GM23338 (cell line): ENCODE measurements at regions not wholly inside any gene's neighbourhood (a gene's known extent, or its start where the extent isn't known, plus 50 kb on each side); places are given as distances from the start of the nearest gene placed in this dataset.

Experiments used
- ATAC-seq: fragments of 200-7000 bp; cut with Tn5 transposase; 3 replicates; pipeline ENCODE4 v1.9.1; 2020
- DNase-seq: peaks from one replicate; pipeline ENCODE4 v3.0.0-alpha.2; 2015; ENCODE audit warnings: low spot score
- H2AFZ ChIP-seq: fragments of 200-600 bp; sonication (generic); 2 replicates; pipeline ENCODE4 v1.8.0; 2016; ENCODE audit warnings: antibody characterized with exemption, mild to moderate bottlenecking, moderate library complexity
- H3F3A ChIP-seq: fragments of 200-600 bp; sonication (generic); replicated peaks from 2 replicates; pipeline ENCODE4 v1.8.0; 2017; ENCODE audit warnings: antibody characterized with exemption, mixed run types, low read depth
- H3K27ac ChIP-seq: fragments of 200-600 bp; sonication (generic); 2 replicates; pipeline ENCODE4 v1.6.1; 2016; ENCODE audit warnings: low read depth
- H3K27me3 ChIP-seq: fragments of 200-600 bp; sonication (generic); 2 replicates; pipeline ENCODE4 v1.8.0; 2016; ENCODE audit warnings: mild to moderate bottlenecking, mixed run types, moderate library complexity; ENCODE audit not compliant: insufficient read depth
- H3K36me3 ChIP-seq: fragments of 200-600 bp; sonication (generic); 2 replicates; pipeline ENCODE4 v1.8.0; 2016; ENCODE audit warnings: mild to moderate bottlenecking; ENCODE audit not compliant: insufficient read depth
- H3K4me1 ChIP-seq: fragments of 200-600 bp; sonication (generic); 2 replicates; pipeline ENCODE4 v1.8.0; 2016; ENCODE audit warnings: mild to moderate bottlenecking, moderate library complexity; ENCODE audit not compliant: insufficient read depth
- H3K4me2 ChIP-seq: fragments of 200-600 bp; sonication (generic); 2 replicates; pipeline ENCODE4 v1.7.1; 2017; ENCODE audit warnings: mixed run types
- H3K4me3 ChIP-seq: fragments of 200-600 bp; sonication (generic); 2 replicates; pipeline ENCODE4 v1.6.1; 2016; ENCODE audit warnings: mixed run types
- H3K79me2 ChIP-seq: fragments of 200-600 bp; sonication (generic); replicated peaks from 2 replicates; pipeline ENCODE4 v1.8.0; 2017; ENCODE audit warnings: mild to moderate bottlenecking; ENCODE audit not compliant: insufficient read depth
- H3K9me2 ChIP-seq: fragments of 200-600 bp; sonication (generic); 2 replicates; pipeline ENCODE4 v1.8.0; 2017; ENCODE audit not compliant: insufficient read depth
- H4K20me1 ChIP-seq: fragments of 200-600 bp; sonication (generic); replicated peaks from 2 replicates; pipeline ENCODE4 v1.8.0; 2017; ENCODE audit warnings: mild to moderate bottlenecking; ENCODE audit not compliant: insufficient read depth
- H3K27ac Mint-ChIP-seq: 2 replicates; pipeline ENCODE4 v1.8.0; 2020; ENCODE audit warnings: inconsistent platforms, mild to moderate bottlenecking, moderate library complexity, mixed read lengths
- H3K27me3 Mint-ChIP-seq: 3 replicates; pipeline ENCODE4 v1.8.0; 2022; ENCODE audit warnings: low read depth, mild to moderate bottlenecking, moderate library complexity, mixed read lengths, inconsistent platforms; ENCODE audit not compliant: insufficient read depth, poor library complexity
- H3K36me3 Mint-ChIP-seq: 3 replicates; pipeline ENCODE4 v1.8.0; 2021; ENCODE audit warnings: low read depth, mild to moderate bottlenecking, inconsistent platforms, moderate library complexity, mixed read lengths
- H3K4me1 Mint-ChIP-seq: 3 replicates; pipeline ENCODE4 v1.8.0; 2020; ENCODE audit warnings: mild to moderate bottlenecking, inconsistent platforms, mixed read lengths
- H3K4me3 Mint-ChIP-seq: 3 replicates; pipeline ENCODE4 v1.8.0; 2021; ENCODE audit warnings: moderate library complexity, mild to moderate bottlenecking, inconsistent platforms, mixed read lengths
- H3K9me3 Mint-ChIP-seq: 3 replicates; pipeline ENCODE4 v1.8.0; 2020; ENCODE audit warnings: moderate library complexity, mild to moderate bottlenecking, inconsistent platforms, mixed read lengths
- CREB1 ChIP-seq: fragments of 250-450 bp; sonication (Bioruptor Pico); IDR thresholded peaks from 2 replicates; pipeline ENCODE4 v1.5.0; 2020; ENCODE audit warnings: low read depth, mild to moderate bottlenecking, moderate library complexity
- ETS1 ChIP-seq: IDR thresholded peaks from 2 replicates; pipeline ENCODE4 v1.6.1; 2016; ENCODE audit warnings: antibody characterized with exemption
- JUNB ChIP-seq: IDR thresholded peaks from one replicate; pipeline ENCODE4 v1.6.1; 2016; ENCODE audit warnings: antibody characterized with exemption; ENCODE audit not compliant: unreplicated experiment
- NANOG ChIP-seq: IDR thresholded peaks from 2 replicates; pipeline ENCODE4 v1.6.1; 2016; ENCODE audit warnings: antibody characterized with exemption, borderline replicate concordance
- STAT1 ChIP-seq: IDR thresholded peaks from one replicate; pipeline ENCODE4 v1.6.1; 2016; ENCODE audit warnings: antibody characterized with exemption; ENCODE audit not compliant: unreplicated experiment
- ZNF114 ChIP-seq: fragments of 250-450 bp; sonication (Bioruptor Pico); IDR thresholded peaks from 2 replicates; pipeline ENCODE4 v1.5.0; 2020; ENCODE audit warnings: mild to moderate bottlenecking, moderate library complexity
- ZNF331 ChIP-seq: fragments of 250-450 bp; sonication (Bioruptor Pico); IDR thresholded peaks from 2 replicates; pipeline ENCODE4 v1.5.0; 2020; ENCODE audit warnings: low read depth, mild to moderate bottlenecking, moderate library complexity
- TF ChIP-seq, protein P1 (sequence below), 2 experiments: fragments of 200-600 bp in 1 of 2; sonication (generic) in 1 of 2; conservative IDR thresholded peaks; 2 replicates each; pipeline versions ENCODE4 v1.5.1 to v1.6.1; 2016 to 2017; ENCODE audit warnings: antibody characterized with exemption in 2 of 2, low read depth in 2 of 2, mild to moderate bottlenecking in 2 of 2, moderate library complexity in 1 of 2

- peak; percentile 71 for DNase-seq
- Histone ChIP-seq H3K9me2 (no peaks in the 10 kb centered on the region), H3K27me3 (peaks cover 96% of the 10 kb centered on the region), H3K4me1 (no peaks in the 10 kb centered on the region), H4K20me1 (no peaks in the 10 kb centered on the region; the same call in 1 of the 2 replicates), H3K79me2 (no peaks in the 10 kb centered on the region), H3K27ac (no peak overlapping the region), H2AFZ (no peak overlapping the region), H3K36me3 (no peaks in the 10 kb centered on the region), H3F3A (no peaks in the 10 kb centered on the region), H3K4me3 (no peak overlapping the region), H3K4me2 (no peak overlapping the region)
- H3K27me3 Mint-ChIP-seq = peaks cover 86% of the 10 kb centered on the region
- H3K27ac Mint-ChIP-seq = no peak overlapping the region
- TF ChIP-seq ETS1 (no peak), JUNB (no peak), NANOG (peak; percentile 55; the same call in 1 of the 2 replicates)
- TF ChIP-seq, protein P1, sequence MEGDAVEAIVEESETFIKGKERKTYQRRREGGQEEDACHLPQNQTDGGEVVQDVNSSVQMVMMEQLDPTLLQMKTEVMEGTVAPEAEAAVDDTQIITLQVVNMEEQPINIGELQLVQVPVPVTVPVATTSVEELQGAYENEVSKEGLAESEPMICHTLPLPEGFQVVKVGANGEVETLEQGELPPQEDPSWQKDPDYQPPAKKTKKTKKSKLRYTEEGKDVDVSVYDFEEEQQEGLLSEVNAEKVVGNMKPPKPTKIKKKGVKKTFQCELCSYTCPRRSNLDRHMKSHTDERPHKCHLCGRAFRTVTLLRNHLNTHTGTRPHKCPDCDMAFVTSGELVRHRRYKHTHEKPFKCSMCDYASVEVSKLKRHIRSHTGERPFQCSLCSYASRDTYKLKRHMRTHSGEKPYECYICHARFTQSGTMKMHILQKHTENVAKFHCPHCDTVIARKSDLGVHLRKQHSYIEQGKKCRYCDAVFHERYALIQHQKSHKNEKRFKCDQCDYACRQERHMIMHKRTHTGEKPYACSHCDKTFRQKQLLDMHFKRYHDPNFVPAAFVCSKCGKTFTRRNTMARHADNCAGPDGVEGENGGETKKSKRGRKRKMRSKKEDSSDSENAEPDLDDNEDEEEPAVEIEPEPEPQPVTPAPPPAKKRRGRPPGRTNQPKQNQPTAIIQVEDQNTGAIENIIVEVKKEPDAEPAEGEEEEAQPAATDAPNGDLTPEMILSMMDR (conservative IDR thresholded peaks at IDR 0.05; ENCODE audit: low read depth in 2 of 2) = no peak
- peaks cover 15% of the 10 kb centered on the region; the same call in 2 of the 3 replicates for H3K9me3 Mint-ChIP-seq
- H3K4me3 Mint-ChIP-seq = no peak overlapping the region
- peaks cover 4% of the 10 kb centered on the region; the same call in 1 of the 3 replicates for H3K36me3 Mint-ChIP-seq
- ATAC-seq = peak; percentile 64
- H3K4me1 Mint-ChIP-seq = no peaks in the 10 kb centered on the region; the same call in 2 of the 3 replicates
Observed at GRCh38 chrX:120813982-120814381, 61.7 kb downstream of the CT47B1 start.

- no peak overlapping the region for H3K27ac ChIP-seq
- no peak overlapping the region for H3K27ac Mint-ChIP-seq
- H3K4me1 Mint-ChIP-seq = no peaks in the 10 kb centered on the region
- H3K4me1 ChIP-seq = no peaks in the 10 kb centered on the region
- no peak for ATAC-seq
- H3K27me3 Mint-ChIP-seq = peaks cover 41% of the 10 kb centered on the region
- H3K4me3 Mint-ChIP-seq = no peak overlapping the region
- DNase-seq = peak; percentile 0
- peaks cover 93% of the 10 kb centered on the region for H3K27me3 ChIP-seq
- H3K4me2 ChIP-seq = no peak overlapping the region
- no peaks in the 10 kb centered on the region for H4K20me1 ChIP-seq
- no peak overlapping the region for H3K4me3 ChIP-seq
- no peaks in the 10 kb centered on the region for H3K36me3 Mint-ChIP-seq
- H3K36me3 ChIP-seq = no peaks in the 10 kb centered on the region
- no peak for TF ChIP-seq STAT1
- no peak for TF ChIP-seq ZNF331
- TF ChIP-seq CREB1 (CRISPR knock-in tag) = no peak
- TF ChIP-seq ZNF114 = no peak
- no peak for TF ChIP-seq NANOG
- H3K9me3 Mint-ChIP-seq = no peaks in the 10 kb centered on the region
- no peaks in the 10 kb centered on the region for H3K9me2 ChIP-seq
- H3F3A ChIP-seq = no peaks in the 10 kb centered on the region
- no peaks in the 10 kb centered on the region for H3K79me2 ChIP-seq
- no peak overlapping the region for H2AFZ ChIP-seq
Observed at GRCh38 chrX:120801426-120801825, 74.2 kb downstream of the CT47B1 start.
